DOHH2 (cell line): ENCODE measurements at regions not wholly inside any gene's neighbourhood (a gene's known extent, or its start where the extent isn't known, plus 50 kb on each side); places are given as distances from the start of the nearest gene placed in this dataset.

Experiments
- H3F3A ChIP-seq: fragments of 200-600 bp; sonication (generic), shearing (Covaris generic); 2 replicates; pipeline ENCODE4 v1.6.0; 2016; ENCODE audit warnings: antibody characterized with exemption, mild to moderate bottlenecking; ENCODE audit not compliant: control insufficient read depth, insufficient read depth
- H3K27ac ChIP-seq: fragments of 200-600 bp; sonication (generic); 2 replicates; pipeline ENCODE4 v1.5.1; 2014; ENCODE audit warnings: low read depth, mild to moderate bottlenecking, low read length, moderate library complexity
- H3K27me3 ChIP-seq: fragments of 200-600 bp; sonication (generic); 2 replicates; pipeline ENCODE4 v1.6.1; 2014; ENCODE audit warnings: mild to moderate bottlenecking, low read length, mixed read lengths; ENCODE audit not compliant: control insufficient read depth
- H3K36me3 ChIP-seq: fragments of 200-600 bp; sonication (generic); 2 replicates; pipeline ENCODE4 v1.6.1; 2014; ENCODE audit warnings: mild to moderate bottlenecking, low read length, moderate library complexity, mixed read lengths; ENCODE audit not compliant: control insufficient read depth
- H3K4me1 ChIP-seq: fragments of 200-600 bp; sonication (generic); 2 replicates; pipeline ENCODE4 v1.6.1; 2014; ENCODE audit warnings: mild to moderate bottlenecking, low read length, mixed read lengths; ENCODE audit not compliant: control insufficient read depth
- H3K4me2 ChIP-seq: fragments of 200-600 bp; sonication (generic); 2 replicates; pipeline ENCODE4 v1.6.0; 2014; ENCODE audit warnings: mild to moderate bottlenecking, low read length, moderate library complexity
- H3K4me3 ChIP-seq: fragments of 200-600 bp; sonication (generic); 2 replicates; pipeline ENCODE4 v1.5.1; 2014; ENCODE audit warnings: mild to moderate bottlenecking, low read length, mixed read lengths
- H3K79me2 ChIP-seq: fragments of 200-600 bp; sonication (generic); 2 replicates; pipeline ENCODE4 v1.6.1; 2014; ENCODE audit warnings: mild to moderate bottlenecking, low read length, mixed read lengths; ENCODE audit not compliant: control insufficient read depth
- H3K9me2 ChIP-seq: fragments of 200-600 bp; sonication (generic); replicated peaks from 2 replicates; pipeline ENCODE4 v1.6.1; 2014; ENCODE audit warnings: mild to moderate bottlenecking, low read length, mixed read lengths; ENCODE audit not compliant: control insufficient read depth
- H3K9me3 ChIP-seq: fragments of 200-600 bp; sonication (generic); 2 replicates; pipeline ENCODE4 v1.6.1; 2014; ENCODE audit warnings: antibody characterized with exemption, low read length, mixed read lengths; ENCODE audit not compliant: control insufficient read depth, insufficient read depth
- H4K20me1 ChIP-seq: fragments of 200-600 bp; sonication (generic); 2 replicates; pipeline ENCODE4 v1.6.0; 2014; ENCODE audit warnings: low read depth, mild to moderate bottlenecking, antibody characterized with exemption, low read length, moderate library complexity; ENCODE audit not compliant: control insufficient read depth, insufficient read depth
- EZH2phosphoT487 ChIP-seq: fragments of 200-600 bp; sonication (generic); IDR thresholded peaks from 2 replicates; pipeline ENCODE4 v1.6.1; 2017; ENCODE audit warnings: borderline replicate concordance, mild to moderate bottlenecking, antibody characterized with exemption, low read length, moderate library complexity, mixed read lengths
- TF ChIP-seq, protein P1 (sequence below): fragments of 200-600 bp; sonication (generic); IDR thresholded peaks from one replicate; pipeline ENCODE4 v1.5.1; 2014; ENCODE audit warnings: antibody characterized with exemption, mild to moderate bottlenecking, low read depth, low read length; ENCODE audit not compliant: poor library complexity, severe bottlenecking

DNA sequence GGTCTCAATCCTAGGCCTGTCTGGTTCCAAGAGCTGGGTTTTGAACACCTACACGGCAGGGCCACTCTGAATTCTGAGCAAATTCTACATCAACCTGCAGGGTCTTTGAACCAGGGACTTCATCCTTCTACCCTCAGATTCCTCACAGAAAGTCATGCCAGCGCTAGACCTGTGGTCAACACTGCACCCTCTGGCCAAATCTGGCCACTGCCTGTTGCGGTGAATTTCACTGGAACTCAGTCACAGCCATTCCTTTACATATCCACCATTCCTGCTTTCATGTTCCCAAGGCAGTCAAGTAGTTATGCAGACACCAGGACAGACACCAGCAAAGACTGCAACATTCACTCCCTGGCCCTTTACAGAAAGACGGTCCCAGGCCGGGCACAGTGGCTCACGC is 144.6 kb downstream of the C16orf95 start:
- no peaks in the 10 kb centered on the region for H3K9me3 ChIP-seq
- no peaks in the 10 kb centered on the region for H3K27me3 ChIP-seq
- no peaks in the 10 kb centered on the region for H3K9me2 ChIP-seq
- H3K79me2 ChIP-seq = no peaks in the 10 kb centered on the region
- TF ChIP-seq EZH2phosphoT487 = no peak
- no peak overlapping the region for H3K4me2 ChIP-seq
- no peaks in the 10 kb centered on the region for H3K4me1 ChIP-seq
- H3K4me3 ChIP-seq = no peak overlapping the region
- H3K27ac ChIP-seq = no peak overlapping the region
- 0 out of 2 replicates have a peak, but pooled peaks cover 3% of the 10 kb centered on the region for H4K20me1 ChIP-seq
- H3F3A ChIP-seq = no peaks in the 10 kb centered on the region
- no peaks in the 10 kb centered on the region for H3K36me3 ChIP-seq

DNA sequence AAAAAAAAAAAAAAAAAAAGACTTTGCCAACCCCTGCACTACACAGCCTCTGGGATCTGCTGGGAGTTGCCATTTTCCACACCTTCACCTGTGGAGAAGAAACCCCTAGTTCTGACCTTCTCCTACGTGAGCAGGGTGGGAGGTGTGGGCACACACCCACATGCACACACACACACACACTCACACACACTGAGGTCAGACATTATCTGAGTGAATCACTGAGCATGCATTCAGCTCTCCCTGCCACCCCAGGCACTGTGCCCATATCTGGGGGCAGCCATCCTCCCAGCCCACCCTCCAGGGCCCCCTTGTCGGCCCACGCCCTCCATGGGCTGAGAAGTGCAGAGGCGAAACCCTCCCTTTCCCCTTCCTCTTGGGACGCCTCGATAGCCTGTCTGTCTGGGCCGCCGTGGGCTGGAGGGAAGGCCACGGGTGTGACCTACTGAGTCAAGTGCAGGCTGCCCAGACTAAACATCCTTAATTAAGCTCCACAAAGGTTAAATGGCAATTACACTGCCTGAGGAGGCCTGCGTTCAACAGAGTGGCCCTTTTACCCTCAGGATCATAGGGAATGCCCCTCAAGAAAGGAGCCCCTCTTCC is 143.8 kb downstream of the C16orf95 start:
- no peaks in the 10 kb centered on the region for H3K4me1 ChIP-seq
- H3K4me3 ChIP-seq = no peak overlapping the region
- no peak for TF ChIP-seq EZH2phosphoT487
- TF ChIP-seq, protein P1, sequence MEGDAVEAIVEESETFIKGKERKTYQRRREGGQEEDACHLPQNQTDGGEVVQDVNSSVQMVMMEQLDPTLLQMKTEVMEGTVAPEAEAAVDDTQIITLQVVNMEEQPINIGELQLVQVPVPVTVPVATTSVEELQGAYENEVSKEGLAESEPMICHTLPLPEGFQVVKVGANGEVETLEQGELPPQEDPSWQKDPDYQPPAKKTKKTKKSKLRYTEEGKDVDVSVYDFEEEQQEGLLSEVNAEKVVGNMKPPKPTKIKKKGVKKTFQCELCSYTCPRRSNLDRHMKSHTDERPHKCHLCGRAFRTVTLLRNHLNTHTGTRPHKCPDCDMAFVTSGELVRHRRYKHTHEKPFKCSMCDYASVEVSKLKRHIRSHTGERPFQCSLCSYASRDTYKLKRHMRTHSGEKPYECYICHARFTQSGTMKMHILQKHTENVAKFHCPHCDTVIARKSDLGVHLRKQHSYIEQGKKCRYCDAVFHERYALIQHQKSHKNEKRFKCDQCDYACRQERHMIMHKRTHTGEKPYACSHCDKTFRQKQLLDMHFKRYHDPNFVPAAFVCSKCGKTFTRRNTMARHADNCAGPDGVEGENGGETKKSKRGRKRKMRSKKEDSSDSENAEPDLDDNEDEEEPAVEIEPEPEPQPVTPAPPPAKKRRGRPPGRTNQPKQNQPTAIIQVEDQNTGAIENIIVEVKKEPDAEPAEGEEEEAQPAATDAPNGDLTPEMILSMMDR = no peak
- H3K4me2 ChIP-seq = no peak overlapping the region
- H3F3A ChIP-seq = no peaks in the 10 kb centered on the region
- H3K27me3 ChIP-seq = no peaks in the 10 kb centered on the region
- 0 out of 2 replicates have a peak, but pooled peaks cover 3% of the 10 kb centered on the region for H4K20me1 ChIP-seq
- no peaks in the 10 kb centered on the region for H3K36me3 ChIP-seq
- no peaks in the 10 kb centered on the region for H3K79me2 ChIP-seq
- no peaks in the 10 kb centered on the region for H3K9me3 ChIP-seq
- no peaks in the 10 kb centered on the region for H3K9me2 ChIP-seq
- no peak overlapping the region for H3K27ac ChIP-seq

DNA sequence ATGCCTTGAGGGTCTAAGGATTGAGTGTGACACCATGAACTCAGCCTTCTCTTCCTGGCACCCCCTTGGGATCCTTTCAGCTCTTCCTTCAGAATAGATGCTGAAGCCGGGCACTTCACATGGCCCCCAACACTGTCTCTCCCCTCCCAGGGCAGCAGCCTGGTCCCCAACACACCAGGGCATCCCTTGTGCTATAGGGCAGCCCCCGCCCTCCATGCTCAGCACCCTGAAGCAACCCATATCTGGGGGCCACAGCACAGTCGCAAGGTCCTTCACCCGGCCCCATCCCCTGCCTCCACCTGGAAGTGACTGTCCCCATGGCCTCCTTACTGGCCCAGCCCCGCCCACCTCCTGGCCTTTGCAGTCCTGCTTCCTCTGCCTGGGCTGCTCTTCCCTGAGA is 143.1 kb downstream of the C16orf95 start:
- Histone ChIP-seq H3K4me2 (no peak overlapping the region), H3K27me3 (no peaks in the 10 kb centered on the region), H3K79me2 (no peaks in the 10 kb centered on the region), H3K9me2 (no peaks in the 10 kb centered on the region), H3K4me3 (no peak overlapping the region), H4K20me1 (0 out of 2 replicates have a peak, but pooled peaks cover 3% of the 10 kb centered on the region), H3K27ac (no peak overlapping the region), H3K36me3 (no peaks in the 10 kb centered on the region), H3K4me1 (no peaks in the 10 kb centered on the region), H3F3A (no peaks in the 10 kb centered on the region), H3K9me3 (no peaks in the 10 kb centered on the region)
- TF ChIP-seq EZH2phosphoT487 = no peak
- TF ChIP-seq, protein P1 = no peak

DNA sequence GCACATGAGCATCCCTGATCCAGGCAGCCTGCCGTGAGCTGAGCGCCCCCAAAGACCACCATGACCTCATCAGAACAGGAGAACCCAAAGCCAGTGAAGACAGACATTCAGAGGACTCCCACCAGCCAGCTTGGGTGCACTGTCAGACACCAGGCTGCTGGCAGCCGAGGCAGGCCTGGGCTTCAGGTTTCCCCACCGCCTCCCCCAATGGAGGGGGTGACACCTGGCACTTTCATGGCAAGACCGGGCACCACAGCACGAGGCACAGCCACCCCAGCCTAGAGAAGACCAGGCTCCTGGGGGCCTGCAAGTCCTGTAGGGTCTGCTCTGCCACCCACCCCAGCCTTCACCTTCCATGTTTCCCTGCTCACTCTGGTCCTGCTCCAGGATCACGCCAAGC is 140.5 kb downstream of the C16orf95 start:
- H3K4me3 ChIP-seq = no peak overlapping the region
- no peaks in the 10 kb centered on the region for H3F3A ChIP-seq
- H4K20me1 ChIP-seq = no peaks in the 10 kb centered on the region
- H3K4me1 ChIP-seq = no peaks in the 10 kb centered on the region
- TF ChIP-seq, protein P1 = no peak
- TF ChIP-seq EZH2phosphoT487 = no peak
- no peak overlapping the region for H3K27ac ChIP-seq
- H3K9me3 ChIP-seq = no peaks in the 10 kb centered on the region
- H3K79me2 ChIP-seq = no peaks in the 10 kb centered on the region
- no peaks in the 10 kb centered on the region for H3K9me2 ChIP-seq
- no peak overlapping the region for H3K4me2 ChIP-seq
- no peaks in the 10 kb centered on the region for H3K36me3 ChIP-seq
- no peaks in the 10 kb centered on the region for H3K27me3 ChIP-seq
